ENCODE measurements at regions not wholly inside any gene's neighbourhood (a gene's known extent, or its start where the extent isn't known, plus 50 kb on each side); places are given as distances from the start of the nearest gene placed in this dataset.

DNA sequence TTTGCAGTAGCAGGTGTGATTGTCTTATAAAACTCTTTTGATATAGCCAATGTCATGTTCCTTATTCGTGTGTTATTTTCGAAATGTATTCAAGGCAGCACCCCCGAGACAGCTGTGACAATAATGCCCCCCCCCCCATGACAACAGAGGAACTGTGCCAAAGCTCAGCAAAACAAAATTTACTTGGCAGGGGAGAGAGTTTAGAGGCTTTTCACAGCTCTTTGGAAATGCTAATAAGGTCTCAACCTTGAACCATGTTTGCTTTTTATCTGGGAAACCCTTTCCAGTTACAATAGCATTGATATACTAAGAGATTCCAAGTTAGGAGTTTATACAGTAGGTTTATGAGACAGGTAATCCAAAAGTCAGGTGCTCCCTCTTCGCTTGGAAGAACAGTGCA is 56.4 kb upstream of the USP44 start:
- DNase-seq, result peak; percentile 67

DNA sequence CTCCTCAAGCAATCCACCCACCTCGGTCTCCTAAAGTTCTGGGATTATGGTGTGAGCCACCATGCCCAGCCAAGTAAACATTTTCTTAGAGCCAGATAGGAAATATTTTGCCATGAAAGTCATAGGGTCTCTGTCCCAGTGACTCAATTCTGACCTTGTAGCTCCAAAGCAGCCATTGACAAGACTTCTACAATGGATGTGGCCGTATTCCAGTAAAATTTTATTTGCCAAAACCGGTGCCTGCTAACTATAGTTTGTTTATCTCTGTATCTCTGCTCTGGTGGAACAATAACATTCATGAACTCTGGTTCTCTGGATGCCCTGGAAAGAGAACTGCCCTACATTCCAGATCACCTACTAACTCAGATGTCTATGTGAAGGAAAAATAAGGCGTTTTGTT is 54.6 kb upstream of the USP44 start:
- DNase-seq, result no peak

DNA sequence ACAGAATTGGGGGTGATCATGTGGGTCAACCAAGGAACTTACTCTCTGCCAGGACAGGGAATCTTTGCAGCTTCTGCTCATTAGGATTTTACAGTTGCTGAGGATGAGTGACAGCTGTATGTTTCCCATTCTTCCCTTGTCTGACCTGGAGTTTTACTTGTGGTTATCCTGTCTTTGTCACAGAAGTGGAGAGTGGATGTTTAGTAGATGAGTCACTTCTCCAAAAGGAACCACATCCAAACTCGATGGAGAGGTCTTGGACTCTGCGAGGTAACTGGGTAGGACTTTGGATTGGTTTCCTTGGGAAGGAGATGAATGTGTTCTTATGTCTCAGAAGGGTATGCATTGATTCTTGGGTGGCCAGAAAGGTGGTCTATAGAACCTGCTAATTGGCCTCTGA is 53.8 kb upstream of the USP44 start:
- no peak for DNase-seq

DNA sequence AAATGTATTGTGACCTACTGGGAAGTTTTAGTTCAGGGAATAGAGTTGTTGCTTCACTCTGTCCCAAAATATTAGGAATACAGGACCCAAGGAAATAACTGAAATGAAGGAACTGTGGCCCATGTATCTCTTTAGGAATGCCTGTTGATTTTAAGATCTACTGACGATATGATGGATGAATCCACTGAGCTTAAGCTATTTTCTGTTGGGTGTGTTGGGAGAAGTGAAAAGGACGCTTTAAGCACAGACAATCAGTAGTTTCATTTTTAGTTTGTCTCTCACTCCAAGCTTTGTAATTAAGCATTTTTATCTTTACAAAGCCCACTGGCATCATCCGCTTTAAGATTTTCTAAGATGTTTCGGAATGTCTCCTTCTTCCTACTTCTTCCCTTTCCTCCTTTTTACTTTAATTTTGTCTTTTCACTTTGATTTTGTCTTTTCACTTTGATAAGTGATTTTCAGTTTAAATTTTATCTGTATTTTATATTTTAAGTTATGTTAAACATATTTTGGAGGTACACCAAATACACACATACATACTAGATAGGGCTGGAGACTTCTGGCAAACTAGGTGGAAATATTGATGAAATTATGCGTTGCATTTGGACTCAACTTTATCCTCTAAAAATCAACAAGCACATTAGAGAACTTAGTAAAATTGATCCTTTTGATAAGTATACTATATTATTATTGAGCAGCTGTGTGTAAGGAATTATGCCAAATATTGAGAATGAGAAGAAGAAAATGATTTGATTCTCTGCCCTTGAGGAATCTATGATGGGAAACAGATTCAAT is 52.3 kb upstream of the USP44 start:
- DNase-seq, result no peak

DNA sequence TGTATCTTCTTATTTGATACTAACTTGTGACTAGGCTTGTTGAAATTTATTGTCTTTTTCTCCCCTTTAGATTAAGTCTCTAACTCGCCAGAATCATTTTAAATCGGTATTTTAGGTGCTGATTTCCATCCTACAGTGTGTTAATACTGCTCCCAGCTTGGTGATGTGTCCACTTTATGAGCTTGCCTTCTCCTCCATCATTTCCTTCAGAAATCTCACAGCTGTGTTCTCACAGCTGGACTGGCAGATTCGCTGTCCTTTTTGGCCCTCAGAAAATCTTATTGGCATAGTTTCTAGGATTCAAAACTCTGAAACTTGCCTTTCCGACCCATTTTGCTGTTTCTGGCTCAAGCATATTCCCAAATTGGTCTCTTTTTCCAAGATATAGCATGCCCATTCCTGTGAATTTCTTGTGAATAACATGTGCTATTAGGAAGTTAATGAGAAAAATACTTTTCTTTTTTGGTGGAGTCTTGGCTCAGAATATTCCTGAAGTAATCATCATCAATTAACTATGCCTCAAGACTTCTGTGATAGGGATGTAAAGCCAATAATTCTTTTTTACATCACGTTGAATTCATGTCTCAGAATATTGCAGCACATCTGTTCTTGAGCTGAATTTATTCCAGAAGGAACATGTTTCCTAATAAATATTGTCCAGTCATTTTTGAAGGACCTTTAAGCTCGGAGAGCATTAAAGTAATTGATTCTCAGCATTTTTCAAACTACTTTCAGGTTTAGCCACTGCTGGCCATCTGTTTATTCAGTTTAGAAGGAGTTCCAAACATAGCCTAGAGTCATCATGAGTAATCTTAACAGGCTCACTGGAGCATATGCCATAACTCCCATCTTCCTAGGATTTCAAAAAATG is 50.0 kb upstream of the USP44 start:
- peak; percentile 59 for DNase-seq
